ENCODE measurements at regions not wholly inside any gene's neighbourhood (a gene's known extent, or its start where the extent isn't known, plus 50 kb on each side); places are given as distances from the start of the nearest gene placed in this dataset.

GRCh38 chr11:70733327-70734325 lies 335.3 kb downstream of the CTTN start:
- DNase-seq, result no peak

- no peak for DNase-seq
Measured at GRCh38 chr11:70734379-70734778, 336.1 kb downstream of the CTTN start.

- DNase-seq, result no peak
Measured at GRCh38 chr11:70734911-70735310, 336.6 kb downstream of the CTTN start.

GRCh38 chr11:70735976-70736375 lies 337.6 kb downstream of the CTTN start:
- no peak for DNase-seq

GRCh38 chr11:70736461-70736860 lies 338.1 kb downstream of the CTTN start:
- no peak for DNase-seq

- DNase-seq, result no peak
Measured at GRCh38 chr11:70736937-70737640, 338.8 kb downstream of the CTTN start.

- DNase-seq, result no peak
Measured at GRCh38 chr11:70737816-70738630, 339.7 kb downstream of the CTTN start.

- no peak for DNase-seq
Measured at GRCh38 chr11:70738661-70739060, 340.3 kb downstream of the CTTN start.

GRCh38 chr11:70739091-70739490 lies 340.8 kb downstream of the CTTN start:
- DNase-seq, result no peak

GRCh38 chr11:70739811-70740487 lies 341.6 kb downstream of the CTTN start:
- DNase-seq, result no peak

- no peak for DNase-seq
Measured at GRCh38 chr11:70740488-70740851, 342.1 kb downstream of the CTTN start.

GRCh38 chr11:70741085-70741484 lies 342.8 kb downstream of the CTTN start:
- no peak for DNase-seq

GRCh38 chr11:70742553-70743291 lies 344.4 kb downstream of the CTTN start:
- no peak for DNase-seq

- no peak for DNase-seq
Measured at GRCh38 chr11:70743329-70743728, 345.0 kb downstream of the CTTN start.

- no peak for DNase-seq
Measured at GRCh38 chr11:70743941-70744351, 345.6 kb downstream of the CTTN start.

- no peak for DNase-seq
Measured at GRCh38 chr11:70744396-70745185, 346.3 kb downstream of the CTTN start.

- DNase-seq, result no peak
Measured at GRCh38 chr11:70745451-70745850, 347.1 kb downstream of the CTTN start.

- no peak for DNase-seq
Measured at GRCh38 chr11:70745941-70746340, 347.6 kb downstream of the CTTN start.

GRCh38 chr11:70746351-70746750 lies 348.0 kb downstream of the CTTN start:
- DNase-seq, result no peak

- no peak for DNase-seq
Measured at GRCh38 chr11:70747285-70747684, 349.0 kb downstream of the CTTN start.

- no peak for DNase-seq
Measured at GRCh38 chr11:70747921-70748320, 349.6 kb downstream of the CTTN start.
